BJ (cell line): ENCODE measurements at regions not wholly inside any gene's neighbourhood (a gene's known extent, or its start where the extent isn't known, plus 50 kb on each side); places are given as distances from the start of the nearest gene placed in this dataset.

Experiments
- CTCF ChIA-PET: fragments of 350-600 bp; formaldehyde crosslinking; extraction: SDS; loops from one replicate; lab custom pipeline; 2021; ENCODE audit warnings: antibody characterized with exemption, inconsistent platforms; lab: Yijun Ruan, JAX
- POLR2A ChIA-PET: fragments of 300-600 bp; sonication (Branson Sonifier 250); formaldehyde crosslinking; extraction: SDS; loops from one replicate; lab custom pipeline; 2021; ENCODE audit warnings: antibody characterized with exemption; lab: Charles Lee
- DNase-seq: peaks from one replicate; pipeline ENCODE4 v3.0.0-alpha.2; 2011; ENCODE audit warnings: low read depth
- H3K27me3 ChIP-seq: 2 replicates; pipeline ENCODE4 v1.6.0; 2011; ENCODE audit warnings: low read length; ENCODE audit not compliant: control insufficient read depth, insufficient read depth
- H3K36me3 ChIP-seq: 2 replicates; pipeline ENCODE4 v1.5.1; 2011; ENCODE audit warnings: low read length; ENCODE audit not compliant: control insufficient read depth, insufficient read depth
- H3K4me3 ChIP-seq: 2 replicates; pipeline ENCODE4 v1.5.1; 2011; ENCODE audit warnings: low read depth, mild to moderate bottlenecking, control low read depth, low read length
- CTCF ChIP-seq: IDR thresholded peaks from 2 replicates; pipeline ENCODE4 v1.5.1; 2011; ENCODE audit warnings: low read depth, mild to moderate bottlenecking, control low read depth, inconsistent platforms, low read length, moderate library complexity; ENCODE audit not compliant: insufficient read depth

DNA sequence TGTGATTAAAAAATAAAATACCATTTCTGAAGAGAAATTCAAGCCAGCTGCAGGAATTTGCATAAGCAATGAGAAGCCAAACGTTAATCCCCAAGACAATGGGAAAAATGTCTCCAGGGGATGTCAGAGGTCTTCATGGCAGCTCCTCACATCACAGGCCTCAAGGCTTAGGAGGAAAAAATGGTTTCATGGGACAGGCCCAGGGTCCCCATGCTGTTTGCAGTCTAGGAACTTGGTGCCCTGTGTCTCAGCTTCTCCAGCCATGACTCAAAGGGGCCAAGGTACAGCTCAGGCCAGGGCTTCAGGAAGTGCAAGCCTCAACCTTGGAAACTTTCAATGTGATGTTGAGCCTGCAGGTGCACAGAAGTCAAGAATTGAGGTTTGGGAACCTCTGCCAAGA, 1428.4 kb upstream of the CDH2 start:
- ChIA-PET CTCF (no interaction called here), POLR2A (no interaction called here)
- no peak for DNase-seq
- H3K4me3 ChIP-seq: no peak overlapping the region
- TF ChIP-seq CTCF: no peak
- no peaks in the 10 kb centered on the region for H3K27me3 ChIP-seq
- no peaks in the 10 kb centered on the region for H3K36me3 ChIP-seq

- no peak for DNase-seq
- TF ChIP-seq CTCF: no peak
- POLR2A ChIA-PET: no interaction called here
- CTCF ChIA-PET: no interaction called here
- H3K4me3 ChIP-seq: no peak overlapping the region
- H3K27me3 ChIP-seq: no peaks in the 10 kb centered on the region
- H3K36me3 ChIP-seq: no peaks in the 10 kb centered on the region
Observed at GRCh38 chr18:29596959-29597358, 1420.0 kb upstream of the CDH2 start.

DNA sequence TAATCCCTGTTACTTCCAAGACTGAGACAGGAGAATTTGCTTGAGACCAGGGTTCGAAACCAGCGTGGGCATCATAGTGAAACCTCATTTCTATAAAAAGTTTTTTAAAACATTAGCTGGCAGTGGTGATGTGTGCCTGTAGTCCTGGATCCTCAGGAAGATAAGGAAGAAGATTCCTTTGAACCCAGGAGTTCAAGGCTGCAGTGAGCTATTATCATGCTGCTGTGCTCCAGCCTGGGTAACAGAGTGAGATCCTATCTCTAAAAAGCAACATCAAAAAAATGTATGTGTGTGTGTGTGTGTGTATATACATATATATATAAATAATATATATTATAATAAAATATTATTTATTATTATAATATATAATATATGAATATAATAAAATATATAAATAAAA, 1417.6 kb upstream of the CDH2 start:
- CTCF ChIA-PET: no interaction called here
- POLR2A ChIA-PET: no interaction called here

DNA sequence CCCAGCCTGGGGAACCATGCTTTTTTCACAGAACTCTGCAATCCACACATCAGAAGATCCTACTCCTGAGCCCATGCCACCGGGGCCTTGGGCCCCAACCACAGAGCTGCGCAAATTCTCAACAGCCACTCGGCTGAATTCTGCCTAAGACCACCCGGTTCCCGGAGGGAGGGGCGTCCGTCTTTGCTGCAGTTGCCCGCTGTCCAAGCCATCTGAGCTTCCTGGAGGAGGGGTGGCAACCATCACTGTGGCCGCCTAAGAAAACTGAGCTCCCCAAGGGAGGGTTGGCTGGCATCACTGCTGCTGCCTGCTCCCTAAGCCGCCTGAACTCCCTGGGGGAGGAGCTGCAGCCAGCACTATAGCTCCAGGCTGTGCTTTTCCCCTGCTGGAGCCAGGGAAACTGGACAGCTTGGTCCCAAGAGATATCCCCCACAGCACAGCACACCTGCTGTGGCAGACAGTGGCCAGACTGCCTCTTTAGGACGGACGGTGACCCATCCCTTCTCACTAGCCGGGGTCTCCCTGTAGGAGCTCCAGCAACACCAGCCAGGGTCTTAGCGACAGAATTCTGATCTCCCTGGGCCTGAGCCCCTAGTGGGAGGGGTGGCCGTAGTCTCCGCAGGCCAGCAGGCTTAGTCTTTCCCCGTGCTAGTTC, 1411.6 kb upstream of the CDH2 start:
- DNase-seq: no peak
- POLR2A ChIA-PET: no interaction called here
- Histone ChIP-seq H3K27me3 (no peaks in the 10 kb centered on the region), H3K36me3 (no peaks in the 10 kb centered on the region), H3K4me3 (no peak overlapping the region)
- CTCF ChIA-PET: no interaction called here
- no peak for TF ChIP-seq CTCF

More for the DNA sequence above, 1417.6 kb upstream of the CDH2 start:
- no peak for DNase-seq
- H3K27me3 ChIP-seq: no peaks in the 10 kb centered on the region
- no peak overlapping the region for H3K4me3 ChIP-seq
- TF ChIP-seq CTCF: no peak
- no peaks in the 10 kb centered on the region for H3K36me3 ChIP-seq

GRCh38 chr18:29586210-29586609, 1409.3 kb upstream of the CDH2 start:
- no peak for TF ChIP-seq CTCF
- DNase-seq: no peak
- POLR2A ChIA-PET: no interaction called here
- no peaks in the 10 kb centered on the region for H3K36me3 ChIP-seq
- CTCF ChIA-PET: no interaction called here
- H3K27me3 ChIP-seq: no peaks in the 10 kb centered on the region
- H3K4me3 ChIP-seq: no peak overlapping the region
